Adipocyte (in vitro differentiated cells): ENCODE measurements at regions not wholly inside any gene's neighbourhood (a gene's known extent, or its start where the extent isn't known, plus 50 kb on each side); places are given as distances from the start of the nearest gene placed in this dataset.

Source experiments
- DNase-seq: peaks from one replicate; pipeline ENCODE4 v3.0.0-alpha.2; 2015; ENCODE audit warnings: low read depth
- H3K27me3 ChIP-seq: replicated peaks from 2 replicates; pipeline ENCODE4 v1.7.0; 2013; ENCODE audit warnings: mild to moderate bottlenecking, low read length, moderate library complexity; ENCODE audit not compliant: control insufficient read depth, insufficient read depth
- H3K36me3 ChIP-seq: 2 replicates; pipeline ENCODE4 v1.7.0; 2013; ENCODE audit warnings: low read length, mild to moderate bottlenecking, moderate library complexity; ENCODE audit not compliant: control insufficient read depth, insufficient read depth, severe bottlenecking
- H3K4me1 ChIP-seq: 2 replicates; pipeline ENCODE4 v1.7.0; 2013; ENCODE audit warnings: mild to moderate bottlenecking, low read length, moderate library complexity; ENCODE audit not compliant: control insufficient read depth, insufficient read depth
- H3K4me3 ChIP-seq: 2 replicates; pipeline ENCODE4 v1.7.0; 2013; ENCODE audit warnings: mild to moderate bottlenecking, low read length, moderate library complexity
- H3K9ac ChIP-seq: 2 replicates; pipeline ENCODE4 v1.7.0; 2013; ENCODE audit warnings: mild to moderate bottlenecking, low read length, moderate library complexity
- H3K9me3 ChIP-seq: 2 replicates; pipeline ENCODE4 v1.7.0; 2013; ENCODE audit warnings: mild to moderate bottlenecking, low read length, moderate library complexity; ENCODE audit not compliant: control insufficient read depth

DNA sequence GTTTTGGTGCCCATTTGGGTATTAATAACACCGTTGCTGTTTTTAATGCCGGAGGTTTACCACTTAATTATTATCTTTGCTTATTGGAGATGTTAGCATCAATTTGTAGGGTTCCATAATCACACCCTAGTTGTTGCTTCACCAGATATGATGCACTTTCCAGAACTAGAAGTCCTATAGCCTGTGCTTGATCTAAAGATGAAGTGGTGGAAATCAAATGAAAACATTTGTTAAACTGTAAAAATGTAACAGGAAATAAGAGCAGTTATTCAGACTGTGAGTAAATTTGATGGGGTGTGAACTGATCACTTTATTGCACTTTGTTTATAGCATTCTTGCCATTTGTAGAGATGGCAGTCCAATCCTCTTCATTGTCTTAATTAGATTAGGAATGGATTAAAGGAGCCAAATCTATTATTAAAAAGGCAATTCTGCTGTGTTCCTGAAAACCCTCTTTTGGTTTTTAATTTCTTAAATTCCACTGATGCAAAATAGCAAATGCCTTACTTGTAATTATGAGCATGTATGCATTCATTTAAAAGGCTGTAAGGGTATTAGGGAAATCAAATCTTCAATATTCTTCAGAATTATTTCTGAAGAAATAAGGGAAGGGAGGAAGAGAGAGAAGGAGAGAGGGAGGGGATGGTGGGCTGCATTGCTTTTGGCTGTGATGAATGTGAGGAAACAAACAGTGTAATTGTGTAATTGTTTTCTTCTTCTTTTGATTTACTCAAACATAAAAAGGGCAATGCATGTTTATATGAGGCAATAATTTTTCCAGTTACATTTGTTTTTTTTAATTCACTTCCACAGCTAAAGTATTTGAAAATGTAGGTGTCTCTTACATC is 675.2 kb upstream of the WWC1 start:
- no peak overlapping the region for H3K4me3 ChIP-seq
- H3K36me3 ChIP-seq, result no peaks in the 10 kb centered on the region
- DNase-seq, result no peak
- no peak overlapping the region for H3K9ac ChIP-seq
- no peaks in the 10 kb centered on the region for H3K27me3 ChIP-seq
- H3K4me1 ChIP-seq, result peaks cover 11% of the 10 kb centered on the region
- no peaks in the 10 kb centered on the region for H3K9me3 ChIP-seq

GRCh38 chr5:167623354-167623753 is 668.1 kb upstream of the WWC1 start:
- Histone ChIP-seq H3K27me3 (no peaks in the 10 kb centered on the region), H3K4me1 (no peaks in the 10 kb centered on the region), H3K9me3 (no peaks in the 10 kb centered on the region), H3K9ac (no peak overlapping the region), H3K4me3 (no peak overlapping the region), H3K36me3 (no peaks in the 10 kb centered on the region)
- no peak for DNase-seq

GRCh38 chr5:167624053-167624452 is 667.4 kb upstream of the WWC1 start:
- Histone ChIP-seq H3K9ac (no peak overlapping the region), H3K9me3 (no peaks in the 10 kb centered on the region), H3K27me3 (no peaks in the 10 kb centered on the region), H3K36me3 (no peaks in the 10 kb centered on the region), H3K4me1 (no peaks in the 10 kb centered on the region), H3K4me3 (no peak overlapping the region)
- DNase-seq, result no peak

DNA sequence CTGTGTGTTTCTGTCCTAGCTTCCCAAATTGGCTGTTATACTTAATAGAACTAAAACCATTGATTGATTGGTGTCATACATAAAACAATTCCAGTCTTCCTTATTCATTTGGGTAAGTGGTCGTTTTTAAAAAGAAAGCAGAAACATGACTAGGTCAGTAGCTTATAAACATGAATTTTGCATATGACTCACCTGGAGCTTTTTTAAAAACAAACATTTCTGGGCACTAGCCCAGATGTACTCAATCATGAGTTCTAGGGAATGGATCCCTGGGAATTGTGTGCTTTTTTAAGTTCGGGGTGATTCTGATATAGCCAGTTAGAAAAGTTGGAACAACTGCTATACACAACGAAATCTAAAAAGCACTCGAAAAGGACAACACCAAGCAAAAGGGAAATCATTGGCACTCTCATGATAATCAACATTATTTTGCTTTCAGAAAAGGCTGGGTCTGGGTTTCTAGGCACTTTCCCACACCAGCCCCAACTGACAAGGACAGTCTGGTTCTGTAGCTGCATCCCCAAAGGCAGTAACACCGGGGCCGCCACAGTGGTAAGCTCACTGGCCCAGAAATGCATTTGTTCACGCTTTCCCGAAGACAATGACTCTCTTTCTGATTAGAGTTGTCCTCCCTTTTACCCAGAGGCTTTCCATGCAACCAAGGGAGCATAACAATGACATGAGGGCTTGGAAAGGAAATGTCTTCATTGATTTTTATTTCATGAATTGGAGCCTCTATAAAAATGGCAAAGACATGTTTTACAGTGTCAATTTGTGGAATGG is 664.9 kb upstream of the WWC1 start:
- Histone ChIP-seq H3K4me3 (no peak overlapping the region), H3K9me3 (no peaks in the 10 kb centered on the region), H3K36me3 (no peaks in the 10 kb centered on the region), H3K9ac (no peak overlapping the region), H3K27me3 (no peaks in the 10 kb centered on the region), H3K4me1 (no peaks in the 10 kb centered on the region)
- no peak for DNase-seq

GRCh38 chr5:167629634-167630033 is 661.8 kb upstream of the WWC1 start:
- Histone ChIP-seq H3K36me3 (no peaks in the 10 kb centered on the region), H3K4me1 (peaks cover 15% of the 10 kb centered on the region), H3K9ac (no peak overlapping the region), H3K9me3 (no peaks in the 10 kb centered on the region), H3K27me3 (no peaks in the 10 kb centered on the region), H3K4me3 (no peak overlapping the region)
- no peak for DNase-seq

GRCh38 chr5:167631191-167631590 is 660.3 kb upstream of the WWC1 start:
- Histone ChIP-seq H3K27me3 (no peaks in the 10 kb centered on the region), H3K4me3 (no peak overlapping the region), H3K9ac (no peak overlapping the region), H3K9me3 (no peaks in the 10 kb centered on the region), H3K4me1 (peaks cover 22% of the 10 kb centered on the region), H3K36me3 (no peaks in the 10 kb centered on the region)
- no peak for DNase-seq

- Histone ChIP-seq H3K4me3 (no peak overlapping the region), H3K4me1 (peaks cover 23% of the 10 kb centered on the region)
These were observed 658.3 kb upstream of the WWC1 start for GRCh38 chr5:167633114-167633513.

DNA sequence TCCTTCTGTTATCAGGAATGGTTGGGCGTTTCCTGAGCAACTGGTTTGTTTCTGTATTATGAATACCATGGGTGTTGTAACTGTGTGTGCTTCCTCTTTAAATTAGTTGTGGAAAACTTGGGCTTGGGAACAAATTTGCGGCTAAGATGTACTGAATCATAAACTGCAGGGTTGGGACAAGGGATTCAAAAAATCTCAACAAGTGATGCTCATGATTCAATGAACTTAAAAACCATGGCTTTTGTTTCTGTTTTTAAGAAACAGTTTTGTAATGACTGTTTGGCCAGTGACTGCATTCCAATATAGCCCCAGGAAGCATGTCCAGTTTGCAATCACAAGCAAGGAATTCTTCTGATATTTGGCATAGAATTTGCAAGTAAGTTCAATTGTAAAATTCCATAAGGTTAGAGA is 657.5 kb upstream of the WWC1 start:
- peak overlapping the region; percentile 69 for H3K9ac ChIP-seq
- H3K9me3 ChIP-seq, result no peaks in the 10 kb centered on the region
- H3K36me3 ChIP-seq, result no peaks in the 10 kb centered on the region
- no peak overlapping the region for H3K4me3 ChIP-seq
- no peaks in the 10 kb centered on the region for H3K27me3 ChIP-seq
- peaks cover 31% of the 10 kb centered on the region for H3K4me1 ChIP-seq
- peak; percentile 84 for DNase-seq

More at GRCh38 chr5:167633114-167633513, 658.3 kb upstream of the WWC1 start:
- no peaks in the 10 kb centered on the region for H3K27me3 ChIP-seq
- no peaks in the 10 kb centered on the region for H3K9me3 ChIP-seq
- H3K9ac ChIP-seq, result peak overlapping the region; percentile 28
- DNase-seq, result no peak
- no peaks in the 10 kb centered on the region for H3K36me3 ChIP-seq

DNA sequence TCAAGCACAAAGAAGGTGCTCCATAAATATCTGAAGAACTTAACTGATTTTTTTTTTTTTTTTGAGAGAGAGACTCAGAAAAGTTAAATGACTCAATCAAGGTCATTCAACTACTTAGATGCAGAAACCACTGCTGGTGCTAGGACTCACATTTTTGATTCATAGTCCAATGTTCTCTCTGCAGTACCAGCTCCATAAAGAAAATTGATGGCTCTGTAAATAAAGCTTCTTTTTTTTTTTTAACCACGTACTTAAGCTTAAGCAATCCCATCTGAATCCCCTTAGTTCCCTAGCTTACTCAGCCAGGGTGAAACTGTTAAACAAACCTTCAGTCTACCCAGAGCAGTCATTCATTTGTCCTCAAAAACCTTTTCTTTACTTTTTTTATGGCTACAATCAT is 657.0 kb upstream of the WWC1 start:
- Histone ChIP-seq H3K4me3 (peak overlapping the region; percentile 5), H3K27me3 (no peaks in the 10 kb centered on the region)
- DNase-seq, result peak; percentile 68

DNA sequence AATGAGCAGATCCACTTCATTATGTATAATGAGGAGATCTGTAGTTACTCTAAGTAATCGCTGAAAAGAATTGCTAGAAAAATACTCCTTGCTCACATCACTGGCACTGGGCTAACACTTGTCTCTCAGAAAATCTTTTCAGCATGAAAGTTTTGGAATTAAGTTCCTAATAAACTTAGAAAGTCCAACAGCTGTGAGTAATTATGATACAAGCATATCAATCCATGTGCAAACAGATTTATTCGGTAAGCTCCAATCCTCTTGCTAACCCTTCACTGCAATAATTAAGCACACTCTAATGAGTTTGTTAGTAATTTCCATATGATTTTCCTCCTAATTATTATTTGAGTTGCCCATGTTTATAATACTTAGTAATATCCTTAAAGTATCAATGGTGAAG is 652.6 kb upstream of the WWC1 start:
- H3K4me1 ChIP-seq, result peaks cover 65% of the 10 kb centered on the region
- no peaks in the 10 kb centered on the region for H3K9me3 ChIP-seq
- DNase-seq, result no peak
- H3K4me3 ChIP-seq, result peak overlapping the region; percentile 29
- H3K9ac ChIP-seq, result peak overlapping the region; percentile 70
- H3K27me3 ChIP-seq, result no peaks in the 10 kb centered on the region
- no peaks in the 10 kb centered on the region for H3K36me3 ChIP-seq

More for the DNA sequence above, 657.0 kb upstream of the WWC1 start:
- Histone ChIP-seq H3K9me3 (no peaks in the 10 kb centered on the region), H3K4me1 (peaks cover 36% of the 10 kb centered on the region), H3K9ac (peak overlapping the region; percentile 69), H3K36me3 (no peaks in the 10 kb centered on the region)

DNA sequence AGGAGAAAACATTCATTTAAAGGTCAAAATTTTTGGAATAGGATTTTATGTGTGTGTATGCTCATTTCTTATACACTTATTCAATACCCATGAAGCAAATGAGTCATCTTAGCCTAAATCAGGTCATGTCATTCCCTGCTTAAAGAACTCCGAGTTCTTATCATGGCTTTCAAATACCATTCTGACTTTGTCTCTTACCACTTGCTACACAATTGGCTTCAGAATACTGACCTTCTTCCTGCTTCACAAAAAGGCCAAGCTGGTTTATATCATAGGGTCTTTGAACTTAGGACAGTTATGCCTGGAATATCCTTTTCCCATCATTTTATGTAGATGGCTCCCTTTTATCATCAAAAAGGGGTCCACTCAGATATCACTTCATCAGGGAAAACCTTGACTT is 652.2 kb upstream of the WWC1 start:
- no peaks in the 10 kb centered on the region for H3K36me3 ChIP-seq
- H3K27me3 ChIP-seq, result no peaks in the 10 kb centered on the region
- no peaks in the 10 kb centered on the region for H3K9me3 ChIP-seq
- DNase-seq, result peak; percentile 57
- H3K9ac ChIP-seq, result peak overlapping the region; percentile 70
- H3K4me3 ChIP-seq, result peak overlapping the region; percentile 29
- H3K4me1 ChIP-seq, result peaks cover 68% of the 10 kb centered on the region
